ENCODE measurements at regions not wholly inside any gene's neighbourhood (a gene's known extent, or its start where the extent isn't known, plus 50 kb on each side); places are given as distances from the start of the nearest gene placed in this dataset.
"Not testable (repeated sequence)": the region's sequence is repeated elsewhere in the genome, so short reads cannot be mapped to it uniquely, and the experiment has no call there.

DNA sequence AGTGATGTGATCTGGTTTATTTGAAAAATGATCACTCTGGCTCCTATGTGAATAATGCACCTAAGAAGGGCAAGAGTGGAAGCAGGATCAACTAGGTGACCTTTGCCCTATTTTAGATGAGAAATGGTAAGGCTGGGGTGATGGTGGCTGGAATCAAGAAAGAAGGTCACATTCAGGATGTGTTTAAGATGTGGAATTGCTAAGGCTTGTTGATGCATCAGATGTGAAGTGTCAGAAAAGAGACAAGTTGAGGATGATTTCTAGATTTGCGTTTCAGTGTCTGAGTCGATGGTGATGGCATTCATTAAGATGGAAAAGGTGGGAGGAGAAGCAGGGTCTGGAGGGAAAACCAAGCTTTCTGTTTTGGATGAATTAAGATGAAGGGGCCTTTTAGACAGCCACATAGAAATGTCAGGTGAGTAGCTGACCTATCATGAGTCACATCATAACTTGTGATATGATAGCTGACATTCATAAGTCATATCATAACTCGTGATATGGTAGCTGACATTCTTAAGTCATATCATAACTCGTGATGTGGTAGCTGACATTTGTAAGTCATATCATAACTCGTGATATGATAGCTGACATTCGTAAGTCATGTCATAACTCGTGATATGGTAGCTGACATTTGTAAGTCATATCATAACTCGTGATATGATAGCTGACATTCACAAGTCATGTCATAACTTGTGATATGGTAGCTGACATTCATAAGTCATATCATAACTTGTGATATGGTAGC, 101.2 kb upstream of the SEC11C start:
- no peak for DNase-seq

GRCh38 chr18:59039040-59039320, 100.7 kb upstream of the SEC11C start:
- not testable (repeated sequence) for DNase-seq

- no peak for DNase-seq
These were observed 100.2 kb upstream of the SEC11C start for GRCh38 chr18:59039449-59039848.

GRCh38 chr18:59040770-59041148, 98.9 kb upstream of the SEC11C start:
- no peak for DNase-seq

DNA sequence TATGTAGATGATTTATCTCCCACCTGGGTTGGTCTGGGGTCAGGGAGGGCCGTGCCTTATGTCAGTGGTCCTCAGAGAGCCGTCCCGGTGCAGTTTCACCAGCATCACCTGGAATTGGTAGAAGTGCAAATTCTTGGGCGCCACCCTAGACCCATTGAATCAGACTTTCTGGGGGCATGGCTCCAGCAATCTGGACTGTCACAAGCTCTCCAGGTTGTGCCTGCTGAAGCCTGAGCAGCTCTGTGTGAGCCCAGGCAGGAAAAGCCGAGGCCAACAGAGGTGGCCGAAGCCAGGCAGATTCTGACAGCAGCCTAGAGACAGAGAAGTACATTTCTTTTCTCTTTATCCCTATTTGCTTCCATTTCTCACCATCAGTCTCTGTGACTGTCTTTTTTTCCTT, 98.4 kb upstream of the SEC11C start:
- DNase-seq = no peak

- no peak for DNase-seq
These were observed 97.6 kb upstream of the SEC11C start for GRCh38 chr18:59041819-59042815.

GRCh38 chr18:59044855-59045254, 94.8 kb upstream of the SEC11C start:
- DNase-seq = no peak

DNA sequence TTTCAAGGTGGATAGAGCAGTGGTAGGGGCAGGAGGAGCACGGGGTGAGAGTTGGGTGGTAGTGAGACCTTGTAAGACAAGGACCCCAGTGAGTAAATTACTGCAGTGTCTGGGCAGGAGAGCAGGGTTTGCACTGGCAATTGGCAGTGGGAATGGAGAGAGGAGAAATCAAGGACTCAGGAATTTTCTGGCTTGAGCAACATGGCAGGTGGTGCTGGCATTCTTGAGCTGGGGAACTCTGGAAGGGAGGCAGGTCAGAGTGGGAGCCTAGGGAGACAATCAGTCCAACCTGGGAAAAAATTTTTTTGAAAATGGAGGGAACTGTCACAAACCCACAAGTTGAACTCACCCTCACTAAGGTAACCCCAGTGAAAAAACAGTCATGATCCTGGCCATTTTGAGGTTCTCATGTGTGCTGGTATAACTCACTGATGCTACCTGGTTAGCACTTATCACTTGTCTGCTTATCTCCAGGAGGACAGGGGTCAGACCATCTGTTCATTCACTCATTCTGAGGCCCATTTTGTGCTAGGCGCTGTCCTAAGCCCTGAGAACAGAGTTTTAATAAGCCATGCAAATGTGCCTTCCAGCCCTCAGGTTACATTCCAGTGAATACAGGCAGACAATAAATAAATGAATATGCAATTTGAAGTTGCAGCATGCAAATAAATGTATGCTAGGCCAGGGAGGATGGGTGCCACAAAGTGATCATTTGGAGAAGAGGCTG, 92.2 kb upstream of the SEC11C start:
- no peak for DNase-seq

- DNase-seq = no peak
These were observed 91.7 kb upstream of the SEC11C start for GRCh38 chr18:59048048-59048363.

GRCh38 chr18:59048378-59048777, 91.3 kb upstream of the SEC11C start:
- DNase-seq = no peak

DNA sequence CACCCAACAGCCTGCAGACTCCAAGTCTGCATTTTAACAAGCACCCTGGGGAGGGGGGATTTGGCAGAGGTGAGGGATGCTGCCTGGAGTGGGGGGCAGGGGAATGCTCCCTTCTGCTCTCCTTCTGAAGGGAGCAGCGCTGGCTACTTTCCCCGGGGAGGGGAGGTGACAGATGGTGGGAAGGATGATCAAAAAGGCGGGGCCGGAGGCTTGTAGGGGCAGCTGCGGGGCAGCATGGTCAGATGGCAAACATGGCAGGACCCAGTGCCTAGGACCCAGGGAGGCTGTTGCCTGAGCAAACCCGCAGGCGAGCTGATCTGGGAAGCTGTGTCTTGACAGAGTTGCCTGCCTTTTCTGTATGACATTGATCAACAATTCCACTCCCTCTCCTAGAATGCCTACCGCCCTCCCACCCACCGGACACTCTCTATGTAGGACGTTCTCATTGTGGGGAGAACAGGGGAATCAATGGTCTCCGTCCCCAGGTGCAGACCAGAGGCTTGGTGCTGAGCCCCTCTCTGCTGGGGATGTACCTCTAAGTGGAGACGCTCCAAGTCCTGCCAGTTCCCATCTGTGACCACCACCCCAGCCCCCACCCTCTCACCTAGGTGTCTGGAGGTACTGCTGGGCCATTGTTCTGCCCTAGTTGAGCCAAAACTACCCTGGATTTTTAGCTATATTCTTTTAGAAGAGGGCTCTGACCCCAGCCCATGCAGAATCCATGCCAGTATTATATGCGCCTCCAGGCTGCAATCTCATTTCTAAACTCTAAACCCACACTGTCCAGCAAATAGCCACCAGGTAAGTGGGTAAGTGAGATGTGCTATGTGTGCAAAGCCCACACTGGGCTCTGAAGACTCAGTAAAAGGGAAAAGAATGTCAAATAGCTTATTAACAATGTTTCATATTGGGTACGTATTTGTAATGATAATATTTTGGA, 89.7 kb upstream of the SEC11C start:
- no peak for DNase-seq

DNA sequence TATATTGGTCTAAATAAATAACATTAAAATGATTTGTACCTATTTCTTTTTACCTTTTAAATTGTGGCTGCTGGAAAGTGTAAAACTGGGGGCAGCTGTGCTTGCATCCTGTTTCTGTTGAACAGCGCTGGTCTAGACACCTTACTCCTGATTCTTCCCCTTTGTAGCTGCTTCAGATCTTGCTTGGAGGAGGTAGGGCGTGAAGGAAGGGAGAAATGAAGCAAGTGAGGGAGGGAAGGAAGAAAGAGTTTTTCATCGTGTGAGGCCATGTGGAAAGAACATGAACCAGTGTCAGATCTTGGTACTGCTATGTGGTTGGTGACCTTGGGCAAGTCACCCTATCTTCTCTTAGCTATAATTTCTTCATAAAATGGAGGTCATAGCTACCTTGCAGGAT, 89.0 kb upstream of the SEC11C start:
- no peak for DNase-seq

GRCh38 chr18:59051470-59052165, 88.1 kb upstream of the SEC11C start:
- no peak for DNase-seq

- no peak for DNase-seq
These were observed 86.5 kb upstream of the SEC11C start for GRCh38 chr18:59052965-59053820.

- DNase-seq = no peak
These were observed 85.0 kb upstream of the SEC11C start for GRCh38 chr18:59054496-59055287.

GRCh38 chr18:59055345-59056032, 84.2 kb upstream of the SEC11C start:
- DNase-seq = no peak

DNA sequence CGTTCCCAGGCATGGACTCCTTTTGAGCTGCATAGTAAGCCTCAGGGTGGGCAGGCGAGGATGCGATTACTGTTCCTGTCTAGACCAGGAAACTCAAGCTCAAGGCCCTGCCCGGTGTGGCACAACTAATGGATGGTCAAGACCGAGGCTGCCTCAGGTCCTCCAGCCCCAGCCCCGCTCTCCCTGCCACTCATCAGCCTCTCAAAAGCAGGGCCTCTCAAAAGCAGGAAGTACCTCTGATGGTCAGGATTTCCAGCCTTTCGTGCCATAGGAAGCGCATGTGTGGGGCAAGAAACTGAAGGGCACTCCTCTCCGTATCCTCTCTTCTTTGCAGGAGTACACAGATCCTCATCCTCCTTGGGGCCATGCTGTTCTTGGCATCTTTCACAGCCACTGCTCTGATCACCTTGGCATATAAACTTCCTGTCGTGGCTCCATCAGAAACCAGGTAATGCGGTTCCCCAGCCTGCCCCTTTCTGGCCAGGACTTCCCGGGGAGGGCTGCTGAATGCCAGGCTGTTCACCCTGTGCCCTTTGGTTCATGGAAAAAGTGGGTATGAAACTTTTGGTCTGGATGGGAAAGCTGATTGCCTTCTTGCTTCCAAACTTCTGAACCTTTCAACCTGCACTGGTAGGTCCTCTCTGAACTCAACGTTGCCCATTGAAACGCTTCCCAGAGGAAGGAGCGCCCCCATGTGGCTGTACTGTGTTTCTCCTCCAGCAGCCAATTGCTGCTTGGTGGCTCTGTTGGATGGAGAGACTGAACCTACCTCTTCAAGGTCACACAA, 82.8 kb upstream of the SEC11C start:
- peak; percentile 90 for DNase-seq

- DNase-seq = no peak
These were observed 82.2 kb upstream of the SEC11C start for GRCh38 chr18:59057493-59057795.

- no peak for DNase-seq
These were observed 81.7 kb upstream of the SEC11C start for GRCh38 chr18:59057969-59058368.
